Adrenal gland (tissue), 9 donors: ENCODE measurements at regions not wholly inside any gene's neighbourhood (a gene's known extent, or its start where the extent isn't known, plus 50 kb on each side); places are given as distances from the start of the nearest gene placed in this dataset.

Source experiments
- DNase-seq, 7 donors: peaks; one replicate each; pipeline ENCODE4 v3.0.0-alpha.2; 2019 to 2020
- H3K27ac ChIP-seq, 5 donors: fragments of 200-600 bp; sonication (generic) in 4 of 5; 1 replicate in 3 of 5; 2 replicates in 2 of 5; pipeline versions ENCODE4 v1.5.1 to v1.8.0; 2016 to 2020; ENCODE audit warnings: mild to moderate bottlenecking in 1 of 5
- H3K27me3 ChIP-seq: fragments of 200-600 bp; 2 replicates; pipeline ENCODE4 v1.8.0; 2021
- H3K36me3 ChIP-seq, 2 donors: fragments of 200-600 bp; replicated peaks in 1 of 2; 1 replicate in 1 of 2; 2 replicates in 1 of 2; pipeline versions ENCODE4 v1.5.1 to v1.8.0; 2018 to 2022
- H3K4me1 ChIP-seq, 2 donors: fragments of 200-600 bp; replicated peaks in 1 of 2; 1 replicate in 1 of 2; 2 replicates in 1 of 2; pipeline versions ENCODE4 v1.5.1 to v1.8.0; 2018 to 2021
- H3K4me3 ChIP-seq, 4 donors: fragments of 200-600 bp; sonication (generic) in 3 of 4; one replicate each; pipeline ENCODE4 v1.5.1; 2016 to 2018
- H3K9me3 ChIP-seq, 3 donors: fragments of 200-600 bp; sonication (generic) in 1 of 3; replicated peaks in 1 of 3; 1 replicate in 2 of 3; 2 replicates in 1 of 3; pipeline versions ENCODE4 v1.5.1 to v1.8.0; 2016 to 2021
- CTCF ChIP-seq, 6 experiments: fragments of 450-650 bp in 4 of 6; fragments of 200-600 bp in 2 of 6; sonication (generic) in 1 of 6; IDR thresholded peaks; 1 replicate in 5 of 6; 2 replicates in 1 of 6; pipeline versions ENCODE4 v1.5.1 to v1.8.0; 2016 to 2021; ENCODE audit warnings: antibody characterized with exemption in 6 of 6, mild to moderate bottlenecking in 2 of 6, moderate library complexity in 1 of 6
- POLR2A ChIP-seq, 2 donors: fragments of 450-650 bp; IDR thresholded peaks; one replicate each; pipeline ENCODE4 v1.6.1; 2017; ENCODE audit warnings: antibody characterized with exemption in 2 of 2, mild to moderate bottlenecking in 2 of 2, moderate library complexity in 1 of 2
- WGBS, 4 donors: extraction: QIAGEN DNeasy Blood & Tissue Kit in 2 of 4; methylation state at CpG; one replicate each; pipeline versions ENCODE4 v1.1.5 to v1.1.7; 2013 to 2017; 5-methylcytosine and 5-hydroxymethylcytosine counted together
- intact Hi-C, 2 donors: fragments of 100-400 bp; cut with DNase I; formaldehyde crosslinking; loops; one replicate each; pipeline versions ENCODE4 v1.14.1 to v1.15.0; 2022 to 2023
- donor health status: healthy with polysubstance abuse.
- donor health status: Bipolar disorder and iron deficiency.
- donor health status: DM: yes; HTN: yes; CAD: no.
- donor health status: DM: no; HTN: no; CAD: no.
- donor health status: DM: no; HTN: no; CAD: no.

- Histone ChIP-seq H3K4me3 (no peak overlapping the region), H3K27me3 (no peaks in the 10 kb centered on the region), H3K27ac (no peak overlapping the region), H3K36me3 (no peaks in the 10 kb centered on the region), H3K4me1 (peaks cover 0 to 3% of the 10 kb centered on the region in 2 donors), H3K9me3 (no peaks in the 10 kb centered on the region)
- 77 to 86% (median 82%) methylated on average over 12 of the region's 12 CpGs for WGBS, 4 donors
- TF ChIP-seq POLR2A (IDR thresholded peaks at IDR 0.05) (no peak), CTCF (IDR thresholded peaks at IDR 0.05) (no peak)
- peak in 2 of 7 donors; percentile 10 to 18 for DNase-seq
- intact Hi-C loops, result no loop called here
These were observed 218.0 kb upstream of the COPS8 start for GRCh38 chr2:236867441-236868260.

GRCh38 chr2:236870370-236870769 lies 215.3 kb upstream of the COPS8 start:
- no peaks in the 10 kb centered on the region for H3K9me3 ChIP-seq
- WGBS, 4 donors, result 45 to 64% (median 58%) methylated on average over 4 of the region's 4 CpGs
- H3K27me3 ChIP-seq, result no peaks in the 10 kb centered on the region
- H3K4me1 ChIP-seq, result peaks cover 0 to 4% of the 10 kb centered on the region in 2 donors
- intact Hi-C loops, result no loop called here
- no peaks in the 10 kb centered on the region for H3K36me3 ChIP-seq
- H3K4me3 ChIP-seq, result no peak overlapping the region
- H3K27ac ChIP-seq, result peak overlapping the region in 1 of 5 donors; percentile 58
- TF ChIP-seq POLR2A (IDR thresholded peaks at IDR 0.05), result no peak
- TF ChIP-seq CTCF (IDR thresholded peaks at IDR 0.05), result no peak
- DNase-seq, result peak in 1 of 7 donors; percentile 6

GRCh38 chr2:236871500-236872001 lies 214.1 kb upstream of the COPS8 start:
- Histone ChIP-seq H3K9me3 (no peaks in the 10 kb centered on the region), H3K4me1 (peaks cover 0 to 4% of the 10 kb centered on the region in 2 donors), H3K27me3 (no peaks in the 10 kb centered on the region), H3K36me3 (no peaks in the 10 kb centered on the region), H3K4me3 (no peak overlapping the region), H3K27ac (peak overlapping the region in 4 of 5 donors; percentile 26 to 85 (median 32))
- peak; percentile 37 to 76 (median 49) for DNase-seq
- TF ChIP-seq POLR2A (IDR thresholded peaks at IDR 0.05), result no peak
- no peak for TF ChIP-seq CTCF (IDR thresholded peaks at IDR 0.05)
- intact Hi-C loops, result no loop called here
- 43 to 64% (median 58%) methylated on average over 6 of the region's 6 CpGs for WGBS, 4 donors

- H3K27me3 ChIP-seq, result no peaks in the 10 kb centered on the region
- peaks cover 0 to 4% of the 10 kb centered on the region in 2 donors for H3K4me1 ChIP-seq
- no peaks in the 10 kb centered on the region for H3K36me3 ChIP-seq
- intact Hi-C loops, result no loop called here
- H3K9me3 ChIP-seq, result no peaks in the 10 kb centered on the region
- H3K4me3 ChIP-seq, result no peak overlapping the region
- 77 to 91% (median 82%) methylated on average over 4 of the region's 4 CpGs for WGBS, 4 donors
- peak in 3 of 7 donors; percentile 25 to 27 (median 25) for DNase-seq
- H3K27ac ChIP-seq, result peak overlapping the region in 4 of 5 donors; percentile 26 to 85 (median 32)
- TF ChIP-seq CTCF (IDR thresholded peaks at IDR 0.05), result no peak
- no peak for TF ChIP-seq POLR2A (IDR thresholded peaks at IDR 0.05)
These were observed 213.7 kb upstream of the COPS8 start for GRCh38 chr2:236872015-236872414.
